Vagina (tissue), 2 donors: ENCODE measurements at regions not wholly inside any gene's neighbourhood (a gene's known extent, or its start where the extent isn't known, plus 50 kb on each side); places are given as distances from the start of the nearest gene placed in this dataset.

Experiments used
- DNase-seq, 2 donors: peaks; one replicate each; pipeline ENCODE4 v3.0.0-alpha.2; 2017; ENCODE audit errors: extremely low spot score in 2 of 2
- H3K27ac ChIP-seq: fragments of 200-600 bp; sonication (generic); one replicate; pipeline ENCODE4 v1.5.1; 2019
- H3K27me3 ChIP-seq: fragments of 200-600 bp; sonication (generic); one replicate; pipeline ENCODE4 v1.5.1; 2019
- H3K36me3 ChIP-seq, 2 donors: fragments of 200-600 bp; sonication (generic); one replicate each; pipeline ENCODE4 v1.5.1; 2017 to 2019
- H3K4me1 ChIP-seq: fragments of 200-600 bp; sonication (generic); one replicate; pipeline ENCODE4 v1.5.1; 2019
- H3K4me3 ChIP-seq, 2 donors: fragments of 200-600 bp; sonication (generic); 1 replicate in 1 of 2; 2 replicates in 1 of 2; pipeline ENCODE4 v1.5.1; 2016 to 2019
- H3K9me3 ChIP-seq: fragments of 200-600 bp; sonication (generic); one replicate; pipeline ENCODE4 v1.5.1; 2019
- POLR2A ChIP-seq, 2 donors: fragments of 450-650 bp; IDR thresholded peaks; one replicate each; pipeline ENCODE4 v1.6.1; 2017; ENCODE audit warnings: antibody characterized with exemption in 2 of 2, mild to moderate bottlenecking in 2 of 2, moderate library complexity in 2 of 2
- POLR2AphosphoS5 ChIP-seq, 2 donors: sonication (generic); formaldehyde crosslinking; IDR thresholded peaks; one replicate each; pipeline ENCODE4 v1.9.0; 2017; ENCODE audit warnings: antibody characterized with exemption in 2 of 2, mild to moderate bottlenecking in 2 of 2, low read depth in 1 of 2; ENCODE audit not compliant: insufficient read depth in 1 of 2
- intact Hi-C: fragments of 100-400 bp; cut with DNase I; formaldehyde crosslinking; loops from one replicate; pipeline ENCODE4 v1.15.1; 2023
- TF ChIP-seq, protein P1 (sequence below), 3 experiments: fragments of 450-650 bp in 2 of 3; fragments of 200-600 bp in 1 of 3; sonication (generic) in 1 of 3; IDR thresholded peaks; one replicate each; pipeline ENCODE4 v1.5.1; 2017 to 2019; ENCODE audit warnings: antibody characterized with exemption in 3 of 3, mild to moderate bottlenecking in 2 of 3, moderate library complexity in 2 of 3

DNA sequence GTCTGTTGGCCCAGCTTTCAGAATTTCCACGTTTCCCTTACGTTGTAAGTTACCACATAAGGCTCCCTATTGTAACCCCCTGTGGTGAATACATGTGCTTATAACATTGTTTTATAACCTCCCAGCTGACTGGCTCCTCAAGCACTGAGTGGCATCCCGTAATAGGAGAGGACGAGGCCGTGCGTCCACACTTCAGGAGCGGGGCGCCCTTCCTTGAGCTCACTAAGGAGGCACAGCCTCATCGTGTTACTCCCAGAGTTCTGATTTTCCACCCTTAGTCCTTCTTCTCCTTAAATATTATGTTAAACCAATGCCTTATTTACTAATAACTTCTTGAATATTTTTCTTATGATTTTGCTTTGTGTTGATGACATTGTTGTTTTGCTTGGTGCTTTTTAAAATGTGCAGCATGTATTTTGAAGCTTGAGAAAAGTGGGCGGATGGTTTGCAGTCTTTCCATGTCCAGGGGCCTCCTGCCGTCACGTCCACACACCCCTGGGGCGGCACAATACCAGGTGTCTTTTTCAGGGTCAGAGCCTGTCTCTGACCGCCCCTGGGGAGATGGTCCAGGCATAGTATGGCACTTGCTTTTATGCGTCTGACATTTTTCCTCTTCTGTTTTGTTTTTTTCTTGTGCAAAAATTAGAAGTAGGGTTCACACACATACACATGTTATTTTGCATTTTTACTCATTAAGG is 181.8 kb downstream of the DLL1 start:
- TF ChIP-seq POLR2A (IDR thresholded peaks at IDR 0.05) (no peak), POLR2AphosphoS5 (IDR thresholded peaks at IDR 0.05; ENCODE audit: insufficient read depth in 1 of 2, low read depth in 1 of 2) (no peak)
- TF ChIP-seq, protein P1, sequence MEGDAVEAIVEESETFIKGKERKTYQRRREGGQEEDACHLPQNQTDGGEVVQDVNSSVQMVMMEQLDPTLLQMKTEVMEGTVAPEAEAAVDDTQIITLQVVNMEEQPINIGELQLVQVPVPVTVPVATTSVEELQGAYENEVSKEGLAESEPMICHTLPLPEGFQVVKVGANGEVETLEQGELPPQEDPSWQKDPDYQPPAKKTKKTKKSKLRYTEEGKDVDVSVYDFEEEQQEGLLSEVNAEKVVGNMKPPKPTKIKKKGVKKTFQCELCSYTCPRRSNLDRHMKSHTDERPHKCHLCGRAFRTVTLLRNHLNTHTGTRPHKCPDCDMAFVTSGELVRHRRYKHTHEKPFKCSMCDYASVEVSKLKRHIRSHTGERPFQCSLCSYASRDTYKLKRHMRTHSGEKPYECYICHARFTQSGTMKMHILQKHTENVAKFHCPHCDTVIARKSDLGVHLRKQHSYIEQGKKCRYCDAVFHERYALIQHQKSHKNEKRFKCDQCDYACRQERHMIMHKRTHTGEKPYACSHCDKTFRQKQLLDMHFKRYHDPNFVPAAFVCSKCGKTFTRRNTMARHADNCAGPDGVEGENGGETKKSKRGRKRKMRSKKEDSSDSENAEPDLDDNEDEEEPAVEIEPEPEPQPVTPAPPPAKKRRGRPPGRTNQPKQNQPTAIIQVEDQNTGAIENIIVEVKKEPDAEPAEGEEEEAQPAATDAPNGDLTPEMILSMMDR (IDR thresholded peaks at IDR 0.05) = no peak
- H3K9me3 ChIP-seq = no peaks in the 10 kb centered on the region
- H3K27me3 ChIP-seq = no peaks in the 10 kb centered on the region
- no peaks in the 10 kb centered on the region for H3K4me1 ChIP-seq
- intact Hi-C loops = no loop called here
- no peak for DNase-seq
- H3K36me3 ChIP-seq = no peaks in the 10 kb centered on the region
- no peak overlapping the region for H3K27ac ChIP-seq
- no peak overlapping the region for H3K4me3 ChIP-seq

DNA sequence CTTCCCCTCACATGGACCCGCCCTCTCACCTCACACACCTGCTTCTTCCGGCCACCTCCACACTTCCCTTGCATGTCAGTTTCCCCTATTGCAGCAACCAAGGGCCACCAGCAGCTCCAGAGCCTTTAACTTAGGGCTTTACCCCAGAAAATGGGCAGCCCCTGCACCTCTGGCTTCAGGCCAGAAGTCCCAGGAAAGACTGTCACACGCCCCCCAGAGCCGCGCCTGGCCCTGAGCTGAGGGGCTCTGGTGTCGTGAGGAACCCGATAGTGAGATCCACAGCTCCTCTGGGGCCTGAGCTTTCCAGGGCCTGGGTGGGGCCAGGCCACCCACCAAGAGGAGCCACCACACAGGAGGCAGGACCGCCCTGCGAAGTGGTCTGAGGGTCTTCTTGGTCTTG is 182.4 kb downstream of the DLL1 start:
- intact Hi-C loops = no loop called here
- no peaks in the 10 kb centered on the region for H3K27me3 ChIP-seq
- TF ChIP-seq POLR2AphosphoS5 (IDR thresholded peaks at IDR 0.05; ENCODE audit: insufficient read depth in 1 of 2, low read depth in 1 of 2) (no peak), POLR2A (IDR thresholded peaks at IDR 0.05) (no peak)
- no peak overlapping the region for H3K27ac ChIP-seq
- H3K36me3 ChIP-seq = no peaks in the 10 kb centered on the region
- DNase-seq = peak in 1 of 2 donors; percentile 71
- H3K9me3 ChIP-seq = no peaks in the 10 kb centered on the region
- H3K4me1 ChIP-seq = no peaks in the 10 kb centered on the region
- no peak overlapping the region for H3K4me3 ChIP-seq

DNA sequence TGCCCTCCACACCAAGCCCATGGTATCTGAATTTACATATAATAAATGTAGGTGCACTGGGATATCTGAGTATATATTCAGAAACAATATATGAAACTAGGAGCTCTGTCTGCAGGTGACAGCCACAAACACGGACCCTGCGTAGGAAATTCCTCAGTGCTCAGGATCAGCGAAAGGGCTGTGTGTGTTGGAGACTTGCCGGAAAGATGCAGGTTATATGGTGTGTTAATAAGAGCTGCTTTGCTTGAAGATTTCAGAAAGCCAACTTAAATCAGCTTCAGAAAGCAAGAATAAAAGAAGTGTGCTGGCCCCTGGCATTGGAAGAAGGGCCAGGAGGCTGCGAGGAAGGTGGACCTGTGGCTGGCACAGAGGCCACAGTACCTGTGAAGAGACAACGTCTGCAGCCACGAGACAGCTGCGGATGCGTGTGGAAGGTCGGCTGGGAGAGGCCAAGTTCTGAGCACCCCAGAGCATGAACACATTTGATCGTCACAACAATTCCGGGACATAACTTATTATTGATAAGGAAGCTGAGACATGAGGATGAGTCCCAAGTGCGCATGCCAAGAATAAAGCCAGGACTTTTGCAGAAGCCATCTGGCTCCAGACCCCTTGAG is 183.2 kb downstream of the DLL1 start:
- Histone ChIP-seq H3K27me3 (no peaks in the 10 kb centered on the region), H3K4me1 (no peaks in the 10 kb centered on the region), H3K9me3 (no peaks in the 10 kb centered on the region), H3K36me3 (no peaks in the 10 kb centered on the region), H3K27ac (no peak overlapping the region), H3K4me3 (no peak overlapping the region)
- intact Hi-C loops = no loop called here
- TF ChIP-seq POLR2A (IDR thresholded peaks at IDR 0.05) = no peak
- TF ChIP-seq POLR2AphosphoS5 (IDR thresholded peaks at IDR 0.05; ENCODE audit: insufficient read depth in 1 of 2, low read depth in 1 of 2) = no peak
- TF ChIP-seq, protein P1 (IDR thresholded peaks at IDR 0.05) = no peak
- peak in 1 of 2 donors; percentile 18 for DNase-seq

DNA sequence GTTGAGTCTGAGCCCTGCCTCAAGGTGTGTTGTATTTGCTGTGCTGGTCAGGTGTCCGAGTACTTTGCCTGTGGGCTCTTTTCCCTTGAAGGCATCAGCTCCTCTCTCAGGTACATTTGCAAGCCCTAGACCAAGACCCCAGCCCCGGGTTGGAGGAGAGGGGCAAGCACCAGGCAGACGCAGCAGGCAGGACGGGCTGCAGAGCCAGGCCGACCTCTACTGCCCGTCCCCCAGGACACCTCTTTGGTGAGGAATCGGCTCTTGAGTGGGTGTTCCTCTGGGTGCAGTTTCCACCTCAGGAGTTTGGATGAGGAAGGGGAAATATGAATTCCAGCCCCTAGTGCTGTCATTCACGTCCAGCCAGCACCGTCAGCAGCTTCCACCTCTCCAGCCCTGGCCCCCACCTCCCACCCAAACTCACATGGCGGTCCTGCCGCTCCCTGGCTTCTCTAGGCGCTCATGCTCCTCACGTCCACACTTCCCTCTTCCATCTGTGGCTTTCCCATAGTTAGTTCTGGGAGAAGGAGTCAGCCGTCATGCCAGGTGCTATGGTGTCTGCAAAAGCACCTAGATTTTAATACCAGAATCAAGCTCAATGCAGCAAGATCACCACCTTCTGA is 183.9 kb downstream of the DLL1 start:
- DNase-seq = peak in 1 of 2 donors; percentile 70
- TF ChIP-seq POLR2A (IDR thresholded peaks at IDR 0.05) (no peak), POLR2AphosphoS5 (IDR thresholded peaks at IDR 0.05; ENCODE audit: insufficient read depth in 1 of 2, low read depth in 1 of 2) (no peak)
- TF ChIP-seq, protein P1 (IDR thresholded peaks at IDR 0.05) = no peak
- H3K27ac ChIP-seq = no peak overlapping the region

DNA sequence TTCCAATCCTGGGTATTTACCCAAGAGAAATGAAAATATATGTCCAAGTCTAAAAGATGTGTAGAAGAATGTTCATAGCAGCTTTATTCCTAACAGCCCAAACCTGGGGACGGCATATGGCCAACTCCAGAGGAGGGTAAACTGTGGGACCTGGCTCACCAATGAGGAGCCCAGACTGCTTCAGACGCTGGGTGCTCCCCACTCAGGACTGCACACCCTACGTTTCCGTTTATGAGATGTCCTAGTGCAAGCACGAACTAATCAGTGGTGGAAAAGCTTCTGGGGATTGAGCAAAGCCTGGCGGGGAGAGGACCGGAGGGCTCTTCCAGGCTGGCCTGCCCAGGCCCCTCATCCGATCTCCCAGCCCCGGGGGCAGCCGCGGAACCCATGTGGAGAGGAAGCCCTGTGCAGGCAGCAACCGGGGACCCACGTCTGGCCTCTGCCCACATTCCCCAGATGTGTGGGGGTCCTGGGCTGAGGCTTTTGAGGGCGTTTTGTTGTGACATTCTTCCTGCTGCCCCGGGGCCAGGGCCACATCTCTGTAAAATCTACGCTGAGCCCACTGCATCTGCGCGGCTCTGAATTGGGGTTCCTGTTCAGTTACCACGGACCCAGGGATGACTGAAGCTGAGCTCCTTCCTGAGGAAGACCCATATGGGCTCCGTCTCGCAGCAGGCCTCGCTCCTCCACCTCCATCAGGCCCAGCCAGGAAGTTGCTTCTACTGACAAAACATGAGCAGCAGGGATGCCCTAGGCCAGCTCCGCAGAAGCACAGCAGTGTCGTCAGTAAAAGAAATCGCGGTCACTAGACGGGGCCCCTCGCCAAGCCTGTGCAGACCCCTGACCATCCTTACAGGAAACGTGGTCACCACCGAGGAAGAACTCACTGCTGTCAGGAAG is 188.0 kb downstream of the DLL1 start:
- Histone ChIP-seq H3K9me3 (no peaks in the 10 kb centered on the region), H3K27me3 (no peaks in the 10 kb centered on the region), H3K36me3 (no peaks in the 10 kb centered on the region), H3K4me3 (no peak overlapping the region), H3K27ac (no peak overlapping the region), H3K4me1 (no peaks in the 10 kb centered on the region)
- intact Hi-C loops = no loop called here
- TF ChIP-seq POLR2AphosphoS5 (IDR thresholded peaks at IDR 0.05; ENCODE audit: insufficient read depth in 1 of 2, low read depth in 1 of 2) (no peak), POLR2A (IDR thresholded peaks at IDR 0.05) (no peak)
- TF ChIP-seq, protein P1 (IDR thresholded peaks at IDR 0.05) = no peak
- DNase-seq = peak; percentile 76 to 82

More for the DNA sequence above, 183.9 kb downstream of the DLL1 start:
- no peaks in the 10 kb centered on the region for H3K27me3 ChIP-seq
- H3K4me1 ChIP-seq = no peaks in the 10 kb centered on the region
- no peaks in the 10 kb centered on the region for H3K9me3 ChIP-seq
- no peak overlapping the region for H3K4me3 ChIP-seq
- H3K36me3 ChIP-seq = no peaks in the 10 kb centered on the region
- intact Hi-C loops = no loop called here
